HG02763 (cell line): ENCODE measurements at regions not wholly inside any gene's neighbourhood (a gene's known extent, or its start where the extent isn't known, plus 50 kb on each side); places are given as distances from the start of the nearest gene placed in this dataset.
A peak's percentile ranks its signal among the peaks of the same experiment; 100 is the strongest.
"Not testable (repeated sequence)": the region's sequence is repeated elsewhere in the genome, so short reads cannot be mapped to it uniquely, and the experiment has no call there.

Experiments used
- ATAC-seq: cut with Tn5 transposase; IDR thresholded peaks from one replicate; pipeline ENCODE4 v1.9.1; 2021; ENCODE audit warnings: mild to moderate bottlenecking, moderate library complexity; ENCODE audit not compliant: unreplicated experiment

DNA sequence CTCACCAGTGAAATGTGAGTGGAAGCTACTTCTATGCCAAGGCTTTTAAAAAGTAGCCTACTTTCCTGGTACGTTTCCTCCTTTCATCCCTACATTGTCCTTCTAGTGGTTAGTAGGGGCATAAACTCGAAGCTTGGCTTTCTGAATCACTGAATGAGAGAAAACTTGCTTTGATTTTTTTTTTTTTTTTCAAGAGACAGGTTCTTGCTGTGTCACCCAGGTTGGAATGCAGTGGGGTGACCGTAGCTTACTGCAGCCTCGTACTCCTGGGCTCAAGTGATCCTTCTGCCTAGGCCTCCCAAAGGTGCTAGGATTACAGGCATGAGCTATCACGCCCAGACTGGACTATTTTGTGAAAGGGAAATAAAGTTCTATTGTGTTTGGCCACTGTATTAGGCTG lies 89.1 kb upstream of the IGFBP7 start:
- no peak for ATAC-seq

DNA sequence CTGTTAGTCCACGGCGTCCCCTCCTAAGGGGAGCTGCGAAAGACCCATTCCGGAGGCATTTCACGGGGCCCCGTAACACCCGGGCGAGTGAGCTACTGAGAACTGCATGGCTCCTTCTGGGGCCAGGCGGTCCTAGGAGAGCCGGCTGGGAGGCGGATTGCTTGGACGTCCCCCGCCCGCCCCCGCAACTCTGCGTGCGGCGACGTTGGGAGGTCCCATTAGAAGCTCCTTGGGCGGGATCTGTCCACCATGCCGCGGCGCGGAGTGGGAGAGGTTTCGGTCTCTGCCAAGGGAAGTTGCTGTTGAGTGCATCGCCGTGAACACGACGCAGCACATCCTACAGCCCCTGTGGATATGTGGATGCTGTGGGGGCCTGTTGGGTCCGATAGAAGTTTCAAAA lies 85.4 kb upstream of the IGFBP7 start:
- no peak for ATAC-seq

GRCh38 chr4:57194068-57194611 lies 84.0 kb upstream of the IGFBP7 start:
- no peak for ATAC-seq

DNA sequence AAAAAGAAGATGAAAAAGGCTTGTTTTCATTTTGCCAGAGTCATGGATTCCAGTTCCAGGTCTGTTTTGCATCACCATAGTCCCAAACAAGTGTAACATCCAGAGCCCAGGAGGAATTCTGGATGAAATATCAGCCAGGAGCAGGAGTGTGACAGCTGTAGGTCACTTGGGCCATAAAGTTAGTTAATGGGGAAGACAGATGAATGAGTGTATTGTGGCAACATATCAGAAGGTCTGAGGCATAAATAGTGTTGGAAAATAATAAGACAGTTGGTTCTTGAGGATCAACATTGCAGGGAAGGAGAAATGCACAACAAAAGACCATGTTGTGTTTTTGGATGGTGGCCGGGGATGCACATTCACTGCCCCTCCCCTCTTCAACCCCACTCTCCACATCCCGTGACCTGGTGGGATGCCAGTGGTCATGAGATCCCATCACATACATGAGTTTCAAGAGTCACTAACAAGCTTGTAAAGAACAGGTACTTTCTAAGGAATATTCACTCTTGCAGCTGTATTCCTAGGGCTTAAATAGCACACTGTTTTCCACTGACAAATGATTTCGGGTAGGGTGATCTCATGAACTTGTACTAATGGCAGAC lies 83.1 kb upstream of the IGFBP7 start:
- ATAC-seq = no peak

- ATAC-seq = no peak
Measured at GRCh38 chr4:57191523-57192034, 81.4 kb upstream of the IGFBP7 start.

GRCh38 chr4:57190601-57191481 lies 80.7 kb upstream of the IGFBP7 start:
- ATAC-seq = no peak

- ATAC-seq = no peak
Measured at GRCh38 chr4:57187246-57187645, 77.1 kb upstream of the IGFBP7 start.

- ATAC-seq = no peak
Measured at GRCh38 chr4:57184378-57185029, 74.3 kb upstream of the IGFBP7 start.

DNA sequence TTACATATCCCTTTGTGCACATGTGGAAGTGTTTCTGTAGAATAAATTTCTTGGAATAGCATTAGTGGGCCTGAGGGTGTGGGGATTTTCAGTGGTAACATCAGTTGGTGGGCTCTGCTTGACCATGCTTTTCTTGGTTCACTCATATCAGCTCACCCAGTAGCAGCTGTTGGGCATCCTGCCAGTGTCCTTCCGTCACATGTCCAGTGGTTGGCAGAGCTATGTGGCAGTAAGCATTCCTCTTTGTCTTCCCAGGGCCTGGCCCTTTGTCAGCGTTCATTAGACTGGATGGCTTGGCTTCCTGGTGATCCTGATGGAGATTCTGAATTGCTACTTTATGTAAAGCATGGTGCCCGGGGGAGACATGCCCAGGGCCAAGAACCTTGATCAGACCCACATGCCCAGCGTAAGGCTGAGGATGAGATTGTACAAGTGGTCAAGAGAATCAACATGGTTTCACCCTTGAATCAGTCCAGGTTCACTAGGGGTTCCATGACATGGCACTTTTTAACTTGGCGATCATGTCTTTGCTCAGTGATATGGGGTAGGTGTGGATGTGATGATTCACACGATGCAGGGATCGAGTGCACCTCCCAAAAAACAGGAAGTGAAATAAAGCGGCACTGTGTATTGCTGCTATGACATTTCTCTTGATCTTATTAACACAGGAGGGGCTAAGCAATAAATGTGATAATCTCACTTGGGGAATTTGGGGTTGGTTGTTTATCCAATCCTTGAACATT lies 72.1 kb upstream of the IGFBP7 start:
- no peak for ATAC-seq

GRCh38 chr4:57173136-57173535 lies 63.0 kb upstream of the IGFBP7 start:
- ATAC-seq = not testable (repeated sequence)

DNA sequence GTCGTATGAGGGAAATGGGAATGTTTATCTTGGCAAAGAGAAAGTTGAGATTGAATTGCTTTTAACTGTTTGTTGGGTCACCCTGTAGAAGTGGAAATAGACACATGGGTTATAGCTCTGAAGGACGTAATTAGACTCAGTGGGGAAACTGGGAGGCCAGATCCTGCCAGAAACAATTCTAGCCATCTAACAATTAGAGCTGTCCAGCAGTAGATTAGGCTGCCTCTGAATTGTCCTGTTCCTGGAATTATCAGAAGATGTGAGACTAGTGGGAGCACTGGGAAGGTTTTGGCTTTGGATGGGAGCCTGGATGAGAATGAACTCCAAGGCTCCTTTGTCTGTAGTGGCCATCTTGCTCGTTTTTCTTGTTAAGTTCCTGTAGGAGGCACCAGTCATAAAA lies 61.9 kb upstream of the IGFBP7 start:
- ATAC-seq = no peak

GRCh38 chr4:57168982-57169381 lies 58.8 kb upstream of the IGFBP7 start:
- ATAC-seq = no peak

- peak; percentile 99 for ATAC-seq
Measured at GRCh38 chr4:57163530-57164459, 53.6 kb upstream of the IGFBP7 start.

GRCh38 chr4:57162499-57163019 lies 52.4 kb upstream of the IGFBP7 start:
- no peak for ATAC-seq
